Left ventricle myocardium inferior (tissue), 1 donor: ENCODE measurements at regions not wholly inside any gene's neighbourhood (a gene's known extent, or its start where the extent isn't known, plus 50 kb on each side); places are given as distances from the start of the nearest gene placed in this dataset.
"Not testable (repeated sequence)": the region's sequence is repeated elsewhere in the genome, so short reads cannot be mapped to it uniquely, and the experiment has no call there.

Experiments
- DNase-seq: peaks from one replicate; pipeline ENCODE4 v3.0.0-alpha.2; 2020
- H3K27ac ChIP-seq: fragments of 200-600 bp; replicated peaks from 2 replicates; pipeline ENCODE4 v1.8.0; 2021
- H3K27me3 ChIP-seq: fragments of 200-600 bp; 2 replicates; pipeline ENCODE4 v1.8.0; 2021; ENCODE audit warnings: low read depth
- H3K36me3 ChIP-seq: fragments of 200-600 bp; 2 replicates; pipeline ENCODE4 v1.8.0; 2021
- H3K4me1 ChIP-seq: fragments of 200-600 bp; 2 replicates; pipeline ENCODE4 v1.8.0; 2021
- H3K4me3 ChIP-seq: fragments of 200-600 bp; 2 replicates; pipeline ENCODE4 v1.8.0; 2021; ENCODE audit warnings: mild to moderate bottlenecking, moderate library complexity
- H3K9me3 ChIP-seq: fragments of 200-600 bp; replicated peaks from 2 replicates; pipeline ENCODE4 v1.8.0; 2021
- intact Hi-C: fragments of 100-400 bp; cut with micrococcal nuclease; formaldehyde crosslinking; loops from one replicate; pipeline ENCODE4 v1.11.0; 2022
- TF ChIP-seq, protein P1 (sequence below): fragments of 200-600 bp; IDR thresholded peaks from 2 replicates; pipeline ENCODE4 v1.8.0; 2021; ENCODE audit warnings: antibody characterized with exemption, mild to moderate bottlenecking, borderline replicate concordance
- donor health status: DM: no; HTN: yes; CAD: no; lungs with severe emphysema.

DNA sequence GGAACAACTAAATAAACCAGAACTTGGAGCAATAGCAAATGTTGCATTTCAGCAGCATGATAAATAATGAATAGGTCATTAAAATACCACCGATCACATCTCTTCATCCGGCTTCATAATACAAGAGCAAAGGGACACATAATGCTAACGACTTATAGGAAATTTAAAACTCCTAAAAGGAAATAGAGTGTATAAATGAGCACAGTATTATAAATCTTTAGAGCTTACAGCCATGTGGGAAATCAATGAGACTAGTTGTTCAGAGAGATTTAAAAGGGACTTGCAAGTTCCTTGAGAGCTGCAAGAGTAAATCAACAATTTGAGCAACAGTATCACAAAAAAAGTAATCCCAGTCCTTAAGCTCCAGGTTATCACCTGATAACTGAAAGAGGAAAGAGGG lies 677.0 kb downstream of the PLOD2 start:
- DNase-seq, result no peak
- Histone ChIP-seq H3K4me3 (no peak overlapping the region), H3K4me1 (no peaks in the 10 kb centered on the region), H3K9me3 (no peaks in the 10 kb centered on the region), H3K27ac (no peak overlapping the region), H3K36me3 (no peaks in the 10 kb centered on the region), H3K27me3 (no peaks in the 10 kb centered on the region)
- intact Hi-C loops, result no loop called here
- TF ChIP-seq, protein P1, sequence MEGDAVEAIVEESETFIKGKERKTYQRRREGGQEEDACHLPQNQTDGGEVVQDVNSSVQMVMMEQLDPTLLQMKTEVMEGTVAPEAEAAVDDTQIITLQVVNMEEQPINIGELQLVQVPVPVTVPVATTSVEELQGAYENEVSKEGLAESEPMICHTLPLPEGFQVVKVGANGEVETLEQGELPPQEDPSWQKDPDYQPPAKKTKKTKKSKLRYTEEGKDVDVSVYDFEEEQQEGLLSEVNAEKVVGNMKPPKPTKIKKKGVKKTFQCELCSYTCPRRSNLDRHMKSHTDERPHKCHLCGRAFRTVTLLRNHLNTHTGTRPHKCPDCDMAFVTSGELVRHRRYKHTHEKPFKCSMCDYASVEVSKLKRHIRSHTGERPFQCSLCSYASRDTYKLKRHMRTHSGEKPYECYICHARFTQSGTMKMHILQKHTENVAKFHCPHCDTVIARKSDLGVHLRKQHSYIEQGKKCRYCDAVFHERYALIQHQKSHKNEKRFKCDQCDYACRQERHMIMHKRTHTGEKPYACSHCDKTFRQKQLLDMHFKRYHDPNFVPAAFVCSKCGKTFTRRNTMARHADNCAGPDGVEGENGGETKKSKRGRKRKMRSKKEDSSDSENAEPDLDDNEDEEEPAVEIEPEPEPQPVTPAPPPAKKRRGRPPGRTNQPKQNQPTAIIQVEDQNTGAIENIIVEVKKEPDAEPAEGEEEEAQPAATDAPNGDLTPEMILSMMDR, result no peak

- DNase-seq, result no peak
- H3K27me3 ChIP-seq, result no peaks in the 10 kb centered on the region
- no peaks in the 10 kb centered on the region for H3K9me3 ChIP-seq
- H3K4me1 ChIP-seq, result peaks cover 5% of the 10 kb centered on the region
- H3K36me3 ChIP-seq, result no peaks in the 10 kb centered on the region
- H3K27ac ChIP-seq, result no peak overlapping the region
- TF ChIP-seq, protein P1, result no peak
- no peak overlapping the region for H3K4me3 ChIP-seq
- intact Hi-C loops, result no loop called here
These were observed 672.0 kb downstream of the PLOD2 start for GRCh38 chr3:145489011-145489410.

- TF ChIP-seq, protein P1, result no peak
- Histone ChIP-seq H3K36me3 (no peaks in the 10 kb centered on the region), H3K4me1 (peaks cover 5% of the 10 kb centered on the region), H3K9me3 (no peaks in the 10 kb centered on the region), H3K27me3 (no peaks in the 10 kb centered on the region), H3K27ac (peak overlapping the region; percentile 46), H3K4me3 (peak overlapping the region; percentile 26)
- DNase-seq, result peak; percentile 14
- intact Hi-C loops, result no loop called here
These were observed 670.6 kb downstream of the PLOD2 start for GRCh38 chr3:145490088-145491048.

GRCh38 chr3:145492456-145492855 lies 668.5 kb downstream of the PLOD2 start:
- peaks cover 5% of the 10 kb centered on the region for H3K4me1 ChIP-seq
- TF ChIP-seq, protein P1, result no peak
- intact Hi-C loops, result no loop called here

DNA sequence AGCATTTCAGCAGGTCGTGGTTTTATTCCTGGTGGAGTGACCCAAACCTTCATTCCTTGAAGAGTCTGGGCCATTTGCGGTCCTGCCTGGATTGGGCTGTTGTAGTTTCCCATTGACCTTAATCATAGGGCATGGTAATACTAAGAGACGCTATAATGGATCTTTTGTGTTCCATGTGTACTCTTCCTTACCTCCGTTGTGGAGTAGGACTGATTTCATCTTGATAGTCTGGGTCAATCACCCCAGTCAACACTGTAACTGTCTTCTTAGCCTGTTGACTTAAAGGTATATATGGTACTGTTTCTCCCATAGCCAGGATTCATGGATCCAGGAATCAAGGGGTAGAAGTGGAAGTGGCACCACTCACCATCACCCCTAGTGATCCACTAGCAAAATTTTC lies 643.6 kb downstream of the PLOD2 start:
- H3K36me3 ChIP-seq, H3K27me3 ChIP-seq, H3K4me1 ChIP-seq, H3K4me3 ChIP-seq, intact Hi-C loops, H3K9me3 ChIP-seq, DNase-seq, H3K27ac ChIP-seq: not testable (repeated sequence)

More at GRCh38 chr3:145492456-145492855, 668.5 kb downstream of the PLOD2 start:
- H3K36me3 ChIP-seq, result no peaks in the 10 kb centered on the region
- H3K4me3 ChIP-seq, result no peak overlapping the region
- H3K9me3 ChIP-seq, result no peaks in the 10 kb centered on the region
- DNase-seq, result no peak
- H3K27me3 ChIP-seq, result no peaks in the 10 kb centered on the region
- no peak overlapping the region for H3K27ac ChIP-seq

- no peaks in the 10 kb centered on the region for H3K9me3 ChIP-seq
- TF ChIP-seq, protein P1, result no peak
- no peaks in the 10 kb centered on the region for H3K4me1 ChIP-seq
- no peak overlapping the region for H3K27ac ChIP-seq
- H3K4me3 ChIP-seq, result no peak overlapping the region
- intact Hi-C loops, result no loop called here
- no peaks in the 10 kb centered on the region for H3K36me3 ChIP-seq
- no peak for DNase-seq
- no peaks in the 10 kb centered on the region for H3K27me3 ChIP-seq
These were observed 642.3 kb downstream of the PLOD2 start for GRCh38 chr3:145518639-145519038.
